Myocyte (in vitro differentiated cells): ENCODE measurements at regions not wholly inside any gene's neighbourhood (a gene's known extent, or its start where the extent isn't known, plus 50 kb on each side); places are given as distances from the start of the nearest gene placed in this dataset.
"Not testable (repeated sequence)": the region's sequence is repeated elsewhere in the genome, so short reads cannot be mapped to it uniquely, and the experiment has no call there.

Experiments
- DNase-seq: peaks from one replicate; pipeline ENCODE4 v3.0.0-alpha.2; 2012; ENCODE audit warnings: low read depth

GRCh38 chr2:160790738-160791137 lies 297.1 kb upstream of the RBMS1 start:
- DNase-seq = peak; percentile 77

GRCh38 chr2:160791884-160792283 lies 298.3 kb upstream of the RBMS1 start:
- no peak for DNase-seq

- no peak for DNase-seq
Observed at GRCh38 chr2:160792837-160793236, 299.2 kb upstream of the RBMS1 start.

GRCh38 chr2:160794926-160795325 lies 301.3 kb upstream of the RBMS1 start:
- DNase-seq = no peak

GRCh38 chr2:160803881-160804280 lies 310.3 kb upstream of the RBMS1 start:
- no peak for DNase-seq

- no peak for DNase-seq
Observed at GRCh38 chr2:160810406-160810805, 316.8 kb upstream of the RBMS1 start.

- DNase-seq = no peak
Observed at GRCh38 chr2:160812830-160813505, 319.4 kb upstream of the RBMS1 start.

GRCh38 chr2:160813506-160813858 lies 319.9 kb upstream of the RBMS1 start:
- DNase-seq = no peak

GRCh38 chr2:160816916-160817499 lies 323.4 kb upstream of the RBMS1 start:
- no peak for DNase-seq

- no peak for DNase-seq
Observed at GRCh38 chr2:160820691-160821090, 327.1 kb upstream of the RBMS1 start.

- no peak for DNase-seq
Observed at GRCh38 chr2:160822006-160822405, 328.4 kb upstream of the RBMS1 start.

- no peak for DNase-seq
Observed at GRCh38 chr2:160825433-160825832, 331.8 kb upstream of the RBMS1 start.

GRCh38 chr2:160826496-160826895 lies 332.9 kb upstream of the RBMS1 start:
- DNase-seq = no peak

- no peak for DNase-seq
Observed at GRCh38 chr2:160828076-160828475, 332.2 kb upstream of the TANK start.

- not testable (repeated sequence) for DNase-seq
Observed at GRCh38 chr2:160832381-160832780, 327.8 kb upstream of the TANK start.

GRCh38 chr2:160835166-160835565 lies 325.1 kb upstream of the TANK start:
- DNase-seq = no peak

- peak; percentile 91 for DNase-seq
Observed at GRCh38 chr2:160836755-160837154, 323.5 kb upstream of the TANK start.

- DNase-seq = peak; percentile 36
Observed at GRCh38 chr2:160837416-160837815, 322.8 kb upstream of the TANK start.

- no peak for DNase-seq
Observed at GRCh38 chr2:160838147-160838546, 322.1 kb upstream of the TANK start.

GRCh38 chr2:160838691-160839090 lies 321.5 kb upstream of the TANK start:
- DNase-seq = no peak

- DNase-seq = no peak
Observed at GRCh38 chr2:160842286-160842685, 317.9 kb upstream of the TANK start.

- no peak for DNase-seq
Observed at GRCh38 chr2:160859096-160859495, 301.1 kb upstream of the TANK start.

GRCh38 chr2:160862226-160862625 lies 298.0 kb upstream of the TANK start:
- DNase-seq = no peak
